GM12878 (cell line): ENCODE measurements at regions not wholly inside any gene's neighbourhood (a gene's known extent, or its start where the extent isn't known, plus 50 kb on each side); places are given as distances from the start of the nearest gene placed in this dataset.

Source experiments
- ATAC-seq: fragments of 200-7000 bp; cut with Tn5 transposase; 3 replicates; pipeline ENCODE4 v1.9.1; 2020; ENCODE audit warnings: mild to moderate bottlenecking, moderate library complexity
- BruUV-seq: library from RNA; stranded (reverse); fragments of 400-500 nt; replicated peaks from 2 replicates; lab custom pipeline; 2021; lab: Mats Ljungman, UMichigan
- CTCF ChIA-PET: fragments of 300-600 bp; sonication (Branson Sonifier 250); formaldehyde crosslinking; extraction: SDS; loops from one replicate; lab custom pipeline; 2021; ENCODE audit warnings: inconsistent platforms; lab: Yijun Ruan, JAX
- POLR2A ChIA-PET: fragments of 350-600 bp; formaldehyde crosslinking; extraction: SDS; loops from one replicate; lab custom pipeline; 2021; ENCODE audit warnings: inconsistent platforms; lab: Charles Lee
- RAD21 ChIA-PET: fragments of 300-600 bp; sonication (Branson Sonifier 250); formaldehyde crosslinking; loops from one replicate; lab custom pipeline; 2023; ENCODE audit warnings: antibody characterized with exemption; ENCODE audit not compliant: unreplicated experiment; lab: Charles Lee
- SMC1A ChIA-PET: fragments of 300-600 bp; sonication (Branson Sonifier 250); formaldehyde crosslinking; loops from one replicate; lab custom pipeline; 2023; ENCODE audit not compliant: unreplicated experiment, uncharacterized antibody; lab: Charles Lee
- DNase-seq: peaks from one replicate; pipeline ENCODE4 v3.0.0-alpha.2; 2011; ENCODE audit warnings: low read depth, low spot score
- FAIRE-seq: peaks from 3 replicates; lab custom pipeline; 2011; peaks lifted over from hg19 to GRCh38; lab: Jason Lieb, UNC
- H2AFZ ChIP-seq: 2 replicates; pipeline ENCODE4 v1.6.0; 2011; ENCODE audit warnings: low read depth, low read length, control low read depth; ENCODE audit not compliant: control insufficient read depth
- H3K27ac ChIP-seq: 2 replicates; pipeline ENCODE4 v1.5.1; 2011; ENCODE audit warnings: control low read depth; ENCODE audit not compliant: control insufficient read depth, insufficient read depth
- H3K27me3 ChIP-seq, 2 experiments: replicated peaks in 1 of 2; 2 replicates each; pipeline versions ENCODE4 v1.6.0 to v1.6.1; 2011; ENCODE audit warnings: low read length in 1 of 2; ENCODE audit not compliant: control insufficient read depth in 2 of 2, insufficient read depth in 2 of 2
- H3K36me3 ChIP-seq, 2 experiments: 2 replicates each; pipeline ENCODE4 v1.5.1; 2011; ENCODE audit warnings: low read length in 1 of 2; ENCODE audit not compliant: control insufficient read depth in 2 of 2, insufficient read depth in 2 of 2
- H3K4me1 ChIP-seq: 2 replicates; pipeline ENCODE4 v1.6.1; 2011; ENCODE audit warnings: mild to moderate bottlenecking, low read length, moderate library complexity, mixed read lengths; ENCODE audit not compliant: control insufficient read depth, insufficient read depth
- H3K4me2 ChIP-seq: 2 replicates; pipeline ENCODE4 v1.6.0; 2011; ENCODE audit warnings: control low read depth; ENCODE audit not compliant: control insufficient read depth, insufficient read depth
- H3K4me3 ChIP-seq: fragments of 200-600 bp; sonication (generic); 2 replicates; pipeline ENCODE4 v1.5.1; 2016
- H3K79me2 ChIP-seq: 2 replicates; pipeline ENCODE4 v1.6.0; 2011; ENCODE audit warnings: low read length; ENCODE audit not compliant: control insufficient read depth, insufficient read depth
- H3K9ac ChIP-seq: 2 replicates; pipeline ENCODE4 v1.8.0; 2011; ENCODE audit warnings: low read length, control low read depth, mixed read lengths; ENCODE audit not compliant: control insufficient read depth, insufficient read depth
- H3K9me3 ChIP-seq: replicated peaks from 3 replicates; pipeline ENCODE4 v1.5.1; 2011; ENCODE audit warnings: mild to moderate bottlenecking, low read length; ENCODE audit not compliant: control insufficient read depth, insufficient read depth
- H4K20me1 ChIP-seq: 2 replicates; pipeline ENCODE4 v1.6.0; 2011; ENCODE audit not compliant: control insufficient read depth, insufficient read depth
- CBX5 ChIP-seq: sonication (generic); IDR thresholded peaks from 2 replicates; pipeline ENCODE4 v1.6.1; 2016; ENCODE audit warnings: low read depth, moderate library complexity, mild to moderate bottlenecking, inconsistent platforms
- MEF2A ChIP-seq: IDR thresholded peaks from 2 replicates; pipeline ENCODE4 v1.6.1; 2011; ENCODE audit warnings: low read depth, mild to moderate bottlenecking, low read length, moderate library complexity; ENCODE audit not compliant: insufficient read depth
- RBBP5 ChIP-seq: fragments of 200-600 bp; sonication (generic); conservative IDR thresholded peaks from 2 replicates; pipeline ENCODE4 v1.6.1; 2016
- TARDBP ChIP-seq: IDR thresholded peaks from 2 replicates; pipeline ENCODE4 v1.6.1; 2016; ENCODE audit warnings: borderline replicate concordance
- ZZZ3 ChIP-seq: IDR thresholded peaks from 2 replicates; pipeline ENCODE4 v1.6.1; 2011; ENCODE audit warnings: low read depth; ENCODE audit not compliant: control insufficient read depth, insufficient read length
- WGBS: methylation state at CpG from one replicate; pipeline ENCODE4 v1.1.6; 2016; ENCODE audit warnings: low lambda C conversion rate; ENCODE audit not compliant: insufficient replicate concordance, insufficient coverage; ENCODE audit errors: missing lambda C conversion rate; 5-methylcytosine and 5-hydroxymethylcytosine counted together
- in situ Hi-C: fragments of 300-500 bp; cut with MboI; formaldehyde crosslinking; loops from 9 replicates; pipeline ENCODE4 v1.14.3; 2018; ENCODE audit warnings: mixed read lengths
- intact Hi-C: fragments of 100-400 bp; cut with micrococcal nuclease; formaldehyde crosslinking; loops from one replicate; pipeline ENCODE4 v1.14.2; 2022; ENCODE audit not compliant: unreplicated experiment
- TF ChIP-seq, protein P1 (sequence below): fragments of 450-650 bp; IDR thresholded peaks from 2 replicates; pipeline ENCODE4 v1.6.1; 2017; ENCODE audit warnings: mild to moderate bottlenecking
- TF ChIP-seq, protein P2 (sequence below): fragments of 450-650 bp; IDR thresholded peaks from 2 replicates; pipeline ENCODE4 v1.6.1; 2016; ENCODE audit warnings: mild to moderate bottlenecking

DNA sequence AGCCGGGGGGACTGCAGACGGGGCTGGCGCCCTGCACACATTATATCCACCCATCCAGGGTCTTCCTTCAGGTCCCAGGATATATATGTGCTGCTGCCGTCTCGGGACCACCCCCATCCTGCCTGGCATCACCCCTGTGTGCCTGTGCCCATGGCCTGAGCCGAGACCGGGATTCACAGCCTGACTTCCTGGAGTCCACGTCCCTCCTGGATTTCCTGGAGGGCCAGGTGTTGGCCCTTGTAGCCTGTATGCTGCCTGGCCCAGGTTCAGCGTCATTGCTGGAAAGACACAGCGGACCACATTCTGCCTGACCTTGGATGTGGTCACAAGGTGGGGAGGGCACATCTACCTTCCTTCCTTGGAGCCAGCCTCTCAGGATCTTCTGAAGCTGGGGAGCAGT lies 551.1 kb downstream of the BRD1 start:
- FAIRE-seq (no peak), DNase-seq (no peak), ATAC-seq (no peak)
- Histone ChIP-seq H3K9me3 (no peaks in the 10 kb centered on the region; the same call in 2 of the 3 replicates), H4K20me1 (no peaks in the 10 kb centered on the region), H3K9ac (no peak overlapping the region), H3K27me3 (no peaks in the 10 kb centered on the region), H3K36me3 (no peaks in the 10 kb centered on the region), H3K79me2 (no peaks in the 10 kb centered on the region), H2AFZ (no peak overlapping the region), H3K4me1 (no peaks in the 10 kb centered on the region), H3K4me2 (no peak overlapping the region), H3K27ac (no peak overlapping the region), H3K4me3 (no peak overlapping the region)
- ChIA-PET CTCF (no interaction called here), SMC1A (no interaction called here), RAD21 (no interaction called here), POLR2A (no interaction called here)
- WGBS = 42% methylated on average over 10 of the region's 10 CpGs
- intact Hi-C loops = no loop called here
- BruUV-seq = no TSS peak
- in situ Hi-C loops = no loop called here
- TF ChIP-seq TARDBP = no peak
- TF ChIP-seq ZZZ3 = no peak
- TF ChIP-seq, protein P1, sequence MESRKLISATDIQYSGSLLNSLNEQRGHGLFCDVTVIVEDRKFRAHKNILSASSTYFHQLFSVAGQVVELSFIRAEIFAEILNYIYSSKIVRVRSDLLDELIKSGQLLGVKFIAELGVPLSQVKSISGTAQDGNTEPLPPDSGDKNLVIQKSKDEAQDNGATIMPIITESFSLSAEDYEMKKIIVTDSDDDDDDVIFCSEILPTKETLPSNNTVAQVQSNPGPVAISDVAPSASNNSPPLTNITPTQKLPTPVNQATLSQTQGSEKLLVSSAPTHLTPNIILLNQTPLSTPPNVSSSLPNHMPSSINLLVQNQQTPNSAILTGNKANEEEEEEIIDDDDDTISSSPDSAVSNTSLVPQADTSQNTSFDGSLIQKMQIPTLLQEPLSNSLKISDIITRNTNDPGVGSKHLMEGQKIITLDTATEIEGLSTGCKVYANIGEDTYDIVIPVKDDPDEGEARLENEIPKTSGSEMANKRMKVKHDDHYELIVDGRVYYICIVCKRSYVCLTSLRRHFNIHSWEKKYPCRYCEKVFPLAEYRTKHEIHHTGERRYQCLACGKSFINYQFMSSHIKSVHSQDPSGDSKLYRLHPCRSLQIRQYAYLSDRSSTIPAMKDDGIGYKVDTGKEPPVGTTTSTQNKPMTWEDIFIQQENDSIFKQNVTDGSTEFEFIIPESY = no peak
- TF ChIP-seq, protein P2, sequence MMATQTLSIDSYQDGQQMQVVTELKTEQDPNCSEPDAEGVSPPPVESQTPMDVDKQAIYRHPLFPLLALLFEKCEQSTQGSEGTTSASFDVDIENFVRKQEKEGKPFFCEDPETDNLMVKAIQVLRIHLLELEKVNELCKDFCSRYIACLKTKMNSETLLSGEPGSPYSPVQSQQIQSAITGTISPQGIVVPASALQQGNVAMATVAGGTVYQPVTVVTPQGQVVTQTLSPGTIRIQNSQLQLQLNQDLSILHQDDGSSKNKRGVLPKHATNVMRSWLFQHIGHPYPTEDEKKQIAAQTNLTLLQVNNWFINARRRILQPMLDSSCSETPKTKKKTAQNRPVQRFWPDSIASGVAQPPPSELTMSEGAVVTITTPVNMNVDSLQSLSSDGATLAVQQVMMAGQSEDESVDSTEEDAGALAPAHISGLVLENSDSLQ = no peak
- no peak for TF ChIP-seq RBBP5
- no peak for TF ChIP-seq CBX5
- no peak for TF ChIP-seq MEF2A
